Activated T-cell treated with anti-CD3 and anti-CD28 coated beads, Interleukin-2, amount 50 U/mL, for 72 hours (primary cell): ENCODE measurements at regions not wholly inside any gene's neighbourhood (a gene's known extent, or its start where the extent isn't known, plus 50 kb on each side); places are given as distances from the start of the nearest gene placed in this dataset.

Experiments
- ATAC-seq, 2 donors: fragments of 150-1000 bp; cut with Tn5 transposase; replicated peaks in 1 of 2; 2 replicates each; pipeline ENCODE4 v1.10.0; 2021; ENCODE audit warnings: moderate library complexity in 2 of 2, mild to moderate bottlenecking in 1 of 2
- DNase-seq, 2 donors: peaks; one replicate each; pipeline ENCODE4 v3.0.0; 2021 to 2022; ENCODE audit warnings: mixed read lengths in 1 of 2
- H3K27ac Mint-ChIP-seq: one replicate; pipeline ENCODE4 v1.8.0; 2022; ENCODE audit warnings: mild to moderate bottlenecking, moderate library complexity, mixed read lengths
- H3K27me3 Mint-ChIP-seq: one replicate; pipeline ENCODE4 v1.8.0; 2022; ENCODE audit warnings: low read depth, mixed read lengths
- H3K36me3 Mint-ChIP-seq, 2 donors: one replicate each; pipeline ENCODE4 v1.8.0; 2022; ENCODE audit warnings: mixed read lengths in 2 of 2, mild to moderate bottlenecking in 1 of 2; ENCODE audit not compliant: insufficient read depth in 2 of 2
- H3K4me1 Mint-ChIP-seq: one replicate; pipeline ENCODE4 v1.8.0; 2022; ENCODE audit warnings: low read depth, mixed read lengths
- H3K4me3 Mint-ChIP-seq, 2 donors: one replicate each; pipeline ENCODE4 v1.8.0; 2022; ENCODE audit warnings: mild to moderate bottlenecking in 2 of 2, mixed read lengths in 2 of 2, moderate library complexity in 2 of 2
- H3K9me3 Mint-ChIP-seq, 2 donors: one replicate each; pipeline ENCODE4 v1.8.0; 2022; ENCODE audit warnings: mixed read lengths in 2 of 2

DNA sequence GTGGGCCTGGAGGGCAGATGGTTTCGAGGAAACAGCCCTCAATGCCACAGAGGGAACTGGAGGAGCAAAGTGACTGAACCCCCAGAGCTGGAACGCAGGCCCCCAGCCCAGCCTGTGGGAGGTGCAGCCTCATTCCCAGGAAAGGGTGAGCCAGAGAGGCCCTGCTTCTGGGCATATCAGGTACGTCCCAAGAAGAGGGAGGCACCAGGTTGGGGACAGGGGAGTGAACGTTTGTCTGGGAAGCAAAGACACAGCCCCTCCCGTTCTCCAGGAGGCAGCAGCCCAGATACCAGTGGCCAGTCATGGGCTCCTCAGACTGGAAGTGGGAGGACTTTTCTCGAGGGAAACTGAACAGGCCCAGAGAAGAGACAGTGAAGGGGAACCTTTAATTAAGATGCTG, 74.3 kb upstream of the RET start:
- no peak for DNase-seq

DNA sequence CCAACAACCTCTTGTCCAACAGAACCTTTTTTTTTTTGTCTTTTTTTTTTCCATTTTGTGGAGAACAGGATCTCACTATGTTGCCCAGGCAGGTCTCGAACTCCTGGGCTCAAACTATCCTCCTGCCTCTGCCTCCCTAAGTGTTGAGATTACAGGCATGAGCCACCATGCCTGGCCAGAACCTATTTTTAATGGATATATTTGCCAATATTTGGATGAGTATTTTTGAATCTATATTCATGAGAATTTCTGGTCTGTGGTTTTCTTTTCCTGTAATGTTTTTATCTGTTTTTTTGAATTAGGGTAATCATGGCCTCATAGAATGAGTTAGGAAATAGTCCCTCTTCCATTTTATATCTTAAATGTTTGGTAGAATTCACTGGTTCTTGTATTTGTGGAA, 70.4 kb upstream of the RET start:
- DNase-seq, result no peak
- no peak overlapping the region for H3K4me3 Mint-ChIP-seq

More for the DNA sequence above, 74.3 kb upstream of the RET start:
- Mint-ChIP-seq H3K9me3 (no peaks in the 10 kb centered on the region), H3K4me3 (no peak overlapping the region), H3K27ac (no peak overlapping the region), H3K4me1 (no peaks in the 10 kb centered on the region), H3K36me3 (no peaks in the 10 kb centered on the region), H3K27me3 (no peaks in the 10 kb centered on the region)
- no peak for ATAC-seq

GRCh38 chr10:43012578-43012977, 64.3 kb upstream of the RET start:
- H3K27me3 Mint-ChIP-seq, result no peaks in the 10 kb centered on the region
- no peaks in the 10 kb centered on the region for H3K9me3 Mint-ChIP-seq
- no peaks in the 10 kb centered on the region for H3K36me3 Mint-ChIP-seq

More for the DNA sequence above, 70.4 kb upstream of the RET start:
- H3K9me3 Mint-ChIP-seq, result no peaks in the 10 kb centered on the region
- no peak overlapping the region for H3K27ac Mint-ChIP-seq
- ATAC-seq, result no peak
- no peaks in the 10 kb centered on the region for H3K4me1 Mint-ChIP-seq
- H3K27me3 Mint-ChIP-seq, result no peaks in the 10 kb centered on the region
- no peaks in the 10 kb centered on the region for H3K36me3 Mint-ChIP-seq

DNA sequence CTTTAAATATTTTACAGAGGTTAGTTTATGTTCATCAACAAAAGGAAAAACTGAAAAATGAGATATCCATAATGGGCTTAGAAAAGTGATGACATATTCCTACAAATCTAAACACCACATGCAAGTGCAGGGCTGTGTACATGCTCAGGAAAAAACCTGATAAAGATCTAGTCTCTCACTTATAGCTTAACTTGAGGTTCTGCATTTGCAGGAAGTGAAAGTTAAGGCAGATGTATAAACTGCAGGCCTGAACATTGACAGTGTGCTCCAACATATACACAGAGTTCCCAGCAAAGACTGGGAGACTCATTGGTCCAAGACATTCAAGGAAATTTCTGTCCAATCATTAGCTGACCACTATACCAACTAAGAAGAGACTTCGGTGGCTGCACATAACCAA, 63.8 kb upstream of the RET start:
- DNase-seq, result no peak
- Mint-ChIP-seq H3K4me1 (no peaks in the 10 kb centered on the region), H3K27ac (no peak overlapping the region), H3K27me3 (no peaks in the 10 kb centered on the region), H3K36me3 (no peaks in the 10 kb centered on the region), H3K9me3 (no peaks in the 10 kb centered on the region), H3K4me3 (no peak overlapping the region)
- ATAC-seq, result no peak

More at GRCh38 chr10:43012578-43012977, 64.3 kb upstream of the RET start:
- no peak overlapping the region for H3K27ac Mint-ChIP-seq
- ATAC-seq, result no peak
- no peak for DNase-seq
- no peaks in the 10 kb centered on the region for H3K4me1 Mint-ChIP-seq
- H3K4me3 Mint-ChIP-seq, result no peak overlapping the region

DNA sequence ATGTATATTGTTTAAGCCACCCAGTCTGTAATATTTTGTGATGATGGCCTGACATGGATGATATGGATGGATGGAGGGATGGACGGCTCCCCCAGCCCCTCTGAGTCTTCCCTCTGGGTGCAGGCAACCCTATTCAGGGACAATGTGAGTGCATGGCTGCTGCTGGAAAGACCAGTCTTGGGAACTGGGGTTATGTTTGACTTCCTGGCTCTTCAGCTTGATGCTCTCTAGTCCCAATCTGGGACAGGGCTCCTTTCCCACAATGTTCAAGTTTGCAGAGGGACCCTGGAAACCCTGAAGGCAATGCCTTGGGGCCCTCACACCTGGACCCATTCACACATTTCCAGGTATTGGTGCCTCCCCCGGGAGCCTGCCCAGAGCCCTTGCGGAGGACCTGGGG, 52.3 kb upstream of the RET start:
- Mint-ChIP-seq H3K4me3 (no peak overlapping the region), H3K9me3 (no peaks in the 10 kb centered on the region), H3K36me3 (no peaks in the 10 kb centered on the region), H3K4me1 (no peaks in the 10 kb centered on the region), H3K27me3 (no peaks in the 10 kb centered on the region), H3K27ac (no peak overlapping the region)
- DNase-seq, result no peak
- ATAC-seq, result no peak

DNA sequence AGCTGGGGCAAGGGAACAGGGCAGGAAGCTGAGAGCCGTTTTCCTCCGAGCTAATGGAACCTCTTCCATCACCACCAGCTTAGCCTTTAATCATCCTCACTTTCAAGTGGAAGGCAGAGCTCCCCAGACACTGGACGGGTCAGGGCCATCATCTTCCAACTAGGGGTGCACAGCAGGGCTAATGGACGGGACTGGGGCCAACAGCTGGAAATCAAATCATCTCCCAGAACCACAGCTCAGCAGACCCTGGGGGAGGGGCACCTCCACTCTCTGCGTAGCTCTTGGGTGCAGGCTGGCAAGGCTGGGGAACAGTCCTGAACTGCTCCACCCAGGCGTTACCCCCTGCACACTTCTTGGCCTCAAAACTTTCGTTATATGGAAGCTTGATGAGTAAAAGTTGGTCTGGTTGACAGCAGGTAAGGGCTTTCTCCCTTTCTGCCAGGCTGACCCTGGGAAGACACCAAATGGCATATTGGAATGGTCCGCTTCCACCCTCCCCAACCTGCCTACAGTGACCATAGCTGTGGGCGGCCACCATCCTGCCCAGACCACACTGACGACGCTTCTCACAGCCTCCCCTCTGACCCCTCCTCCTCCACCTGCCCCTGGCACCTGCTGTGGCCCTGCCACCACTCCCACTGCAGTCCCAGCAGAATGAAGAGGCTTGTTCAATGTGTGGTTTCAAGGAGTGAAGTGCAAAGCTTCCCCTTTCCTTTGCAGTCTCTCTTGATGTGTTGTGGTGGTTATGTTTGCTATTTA, 51.7 kb upstream of the RET start:
- H3K27me3 Mint-ChIP-seq, result no peaks in the 10 kb centered on the region
- no peaks in the 10 kb centered on the region for H3K4me1 Mint-ChIP-seq
- DNase-seq (no peak), ATAC-seq (no peak)
- H3K9me3 Mint-ChIP-seq, result no peaks in the 10 kb centered on the region
- no peak overlapping the region for H3K27ac Mint-ChIP-seq
- no peaks in the 10 kb centered on the region for H3K36me3 Mint-ChIP-seq
- no peak overlapping the region for H3K4me3 Mint-ChIP-seq

DNA sequence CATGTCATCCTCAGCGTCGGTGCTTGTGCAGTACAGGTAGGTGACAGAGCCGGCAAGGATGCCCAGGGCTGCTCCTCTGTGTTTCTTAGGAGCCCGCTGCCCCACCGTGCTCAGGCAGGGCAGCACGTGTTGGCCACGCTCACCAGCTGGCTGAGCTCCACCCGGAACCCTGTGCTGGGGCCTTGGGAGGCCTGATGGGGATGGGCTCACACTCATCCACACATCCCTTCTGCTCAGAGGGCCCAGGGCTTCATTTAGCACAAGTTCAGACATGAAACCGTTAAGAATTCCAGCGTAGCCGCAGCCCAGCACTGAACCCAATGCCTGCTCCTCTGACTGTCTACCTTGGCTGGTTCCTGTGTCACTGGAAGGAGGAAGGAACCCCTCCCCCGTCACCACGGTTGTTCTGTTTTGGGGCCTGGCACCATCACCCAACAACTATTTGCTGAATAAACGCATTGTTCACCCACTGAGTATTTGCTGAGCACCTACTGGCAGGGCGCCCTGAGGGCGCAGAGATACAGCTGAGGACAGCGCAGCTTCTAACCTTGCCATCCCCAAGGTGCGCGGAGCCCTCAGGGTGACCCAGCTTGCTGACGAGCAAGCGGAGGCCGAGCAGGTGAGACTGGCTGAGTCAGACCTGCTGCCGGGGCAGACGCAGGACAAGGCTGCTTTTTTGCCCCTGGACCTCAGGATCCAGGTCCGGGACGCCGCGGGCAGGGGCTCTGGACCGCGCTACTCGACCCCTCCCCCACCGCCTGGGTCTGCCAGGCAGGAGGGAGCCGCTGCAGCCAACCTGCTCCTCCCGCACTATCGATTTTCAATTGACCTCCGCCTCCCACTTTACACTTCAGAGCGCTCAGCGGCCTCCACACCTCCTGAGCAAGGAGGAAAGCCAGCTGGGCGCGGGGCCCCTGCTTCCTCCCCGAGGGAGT, 50.6 kb upstream of the RET start:
- H3K36me3 Mint-ChIP-seq, result peaks cover 0 to 2% of the 10 kb centered on the region in 2 donors
- H3K27me3 Mint-ChIP-seq, result no peaks in the 10 kb centered on the region
- no peak overlapping the region for H3K4me3 Mint-ChIP-seq
- no peak overlapping the region for H3K27ac Mint-ChIP-seq
- no peaks in the 10 kb centered on the region for H3K4me1 Mint-ChIP-seq
- H3K9me3 Mint-ChIP-seq, result peaks cover 0 to 3% of the 10 kb centered on the region in 2 donors
- ATAC-seq, result no peak
- DNase-seq, result no peak
